IMR-90 (cell line): ENCODE measurements at regions not wholly inside any gene's neighbourhood (a gene's known extent, or its start where the extent isn't known, plus 50 kb on each side); places are given as distances from the start of the nearest gene placed in this dataset.

Experiments used
- CEBPB ChIP-seq: IDR thresholded peaks from 2 replicates; pipeline ENCODE4 v1.6.1; 2012; ENCODE audit warnings: low read depth, low read length, improper control_type of control experiment
- CTCF ChIP-seq: conservative IDR thresholded peaks from 2 replicates; pipeline ENCODE4 v1.5.1; 2012; ENCODE audit warnings: mild to moderate bottlenecking, low read depth, low read length, improper control_type of control experiment
- POLR2A ChIP-seq: IDR thresholded peaks from 2 replicates; pipeline ENCODE4 v1.6.1; 2012; ENCODE audit warnings: mild to moderate bottlenecking, low read depth, low read length
- RAD21 ChIP-seq: IDR thresholded peaks from 2 replicates; pipeline ENCODE4 v1.6.1; 2012; ENCODE audit warnings: low read length, improper control_type of control experiment
- SMC3 ChIP-seq: fragments of 150-350 bp; IDR thresholded peaks from 2 replicates; pipeline ENCODE4 v1.6.1; 2016; ENCODE audit warnings: low read depth, mild to moderate bottlenecking, antibody characterized with exemption, low read length, moderate library complexity
- TF ChIP-seq, protein P1 (sequence below): fragments of 150-350 bp; IDR thresholded peaks from 2 replicates; pipeline ENCODE4 v1.6.1; 2017; ENCODE audit warnings: mild to moderate bottlenecking, antibody characterized with exemption, low read length, low read depth

GRCh38 chr3:174792864-174793263 is 66.3 kb upstream of the NAALADL2 start:
- no peak for TF ChIP-seq CEBPB
- no peak for TF ChIP-seq CTCF
- no peak for TF ChIP-seq POLR2A
- TF ChIP-seq SMC3: no peak
- TF ChIP-seq RAD21: no peak
- TF ChIP-seq, protein P1, sequence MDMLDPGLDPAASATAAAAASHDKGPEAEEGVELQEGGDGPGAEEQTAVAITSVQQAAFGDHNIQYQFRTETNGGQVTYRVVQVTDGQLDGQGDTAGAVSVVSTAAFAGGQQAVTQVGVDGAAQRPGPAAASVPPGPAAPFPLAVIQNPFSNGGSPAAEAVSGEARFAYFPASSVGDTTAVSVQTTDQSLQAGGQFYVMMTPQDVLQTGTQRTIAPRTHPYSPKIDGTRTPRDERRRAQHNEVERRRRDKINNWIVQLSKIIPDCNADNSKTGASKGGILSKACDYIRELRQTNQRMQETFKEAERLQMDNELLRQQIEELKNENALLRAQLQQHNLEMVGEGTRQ: no peak
